A673 (cell line): ENCODE measurements at regions not wholly inside any gene's neighbourhood (a gene's known extent, or its start where the extent isn't known, plus 50 kb on each side); places are given as distances from the start of the nearest gene placed in this dataset.

ENCODE experiments used
- BruUV-seq: library from RNA; stranded (reverse); fragments of 400-500 nt; replicated peaks from 2 replicates; lab custom pipeline; 2021; lab: Mats Ljungman, UMichigan
- CTCF ChIA-PET: fragments of 300-600 bp; sonication (Branson Sonifier 250); formaldehyde crosslinking; loops from one replicate; lab custom pipeline; 2022; ENCODE audit warnings: antibody characterized with exemption; lab: Charles Lee
- POLR2A ChIA-PET: fragments of 300-600 bp; sonication (Branson Sonifier 250); formaldehyde crosslinking; loops from one replicate; lab custom pipeline; 2022; ENCODE audit warnings: antibody characterized with exemption; ENCODE audit not compliant: low non-redundant PET; lab: Charles Lee
- DNase-seq: peaks from one replicate; pipeline ENCODE4 v3.0.0-alpha.2; 2015; ENCODE audit warnings: low spot score
- H3K27ac ChIP-seq: fragments of 200-600 bp; sonication (generic); 2 replicates; pipeline ENCODE4 v1.5.1; 2016; ENCODE audit warnings: mixed run types, low read depth, mild to moderate bottlenecking, mixed read lengths, antibody characterized with exemption, low read length; ENCODE audit not compliant: poor library complexity, severe bottlenecking
- H3K27me3 ChIP-seq: fragments of 200-600 bp; sonication (generic); replicated peaks from 2 replicates; pipeline ENCODE4 v1.6.1; 2017; ENCODE audit warnings: mixed run types, low read depth, mild to moderate bottlenecking, mixed read lengths, antibody characterized with exemption, low read length; ENCODE audit not compliant: insufficient read depth, poor library complexity
- H3K36me3 ChIP-seq: fragments of 200-600 bp; sonication (generic); 2 replicates; pipeline ENCODE4 v1.6.1; 2016; ENCODE audit warnings: mixed run types, mild to moderate bottlenecking, mixed read lengths, antibody characterized with exemption, low read length; ENCODE audit not compliant: insufficient read depth, poor library complexity, severe bottlenecking
- H3K4me1 ChIP-seq: fragments of 200-600 bp; sonication (generic); 2 replicates; pipeline ENCODE4 v1.6.1; 2017; ENCODE audit warnings: mixed run types, mild to moderate bottlenecking, mixed read lengths, antibody characterized with exemption, low read length; ENCODE audit not compliant: insufficient read depth, poor library complexity, severe bottlenecking
- H3K4me3 ChIP-seq: fragments of 200-600 bp; sonication (generic); 2 replicates; pipeline ENCODE4 v1.5.1; 2016; ENCODE audit warnings: low read depth, mixed run types, mild to moderate bottlenecking, mixed read lengths, low read length; ENCODE audit not compliant: poor library complexity, severe bottlenecking
- H3K9me3 ChIP-seq: fragments of 200-600 bp; sonication (generic); 2 replicates; pipeline ENCODE4 v1.6.1; 2016; ENCODE audit warnings: mixed run types, low read depth, mild to moderate bottlenecking, mixed read lengths, antibody characterized with exemption, low read length; ENCODE audit not compliant: poor library complexity, severe bottlenecking
- CTCF ChIP-seq: fragments of 300-800, 200-600 bp; sonication (generic); conservative IDR thresholded peaks from 2 replicates; pipeline ENCODE4 v1.5.1; 2017; ENCODE audit warnings: low read depth, mild to moderate bottlenecking, antibody characterized with exemption, low read length, moderate library complexity, mixed read lengths
- EZH2 ChIP-seq: fragments of 200-600 bp; sonication (generic); IDR thresholded peaks from 2 replicates; pipeline ENCODE4 v1.6.1; 2017; ENCODE audit warnings: borderline replicate concordance, low read depth, mild to moderate bottlenecking, mixed read lengths, antibody characterized with exemption, low read length; ENCODE audit not compliant: poor library complexity, severe bottlenecking
- intact Hi-C: fragments of 100-400 bp; cut with micrococcal nuclease; formaldehyde crosslinking; loops from one replicate; pipeline ENCODE4 v1.10.0; 2022; ENCODE audit not compliant: unreplicated experiment

- intact Hi-C loops = no loop called here
- DNase-seq = no peak
- no peaks in the 10 kb centered on the region for H3K9me3 ChIP-seq
- no peak overlapping the region for H3K27ac ChIP-seq
- CTCF ChIA-PET = no interaction called here
- TF ChIP-seq CTCF (no peak), EZH2 (no peak)
- H3K36me3 ChIP-seq = no peaks in the 10 kb centered on the region
- POLR2A ChIA-PET = no interaction called here
- no TSS peak for BruUV-seq
- no peak overlapping the region for H3K4me3 ChIP-seq
- H3K27me3 ChIP-seq = no peaks in the 10 kb centered on the region
- no peaks in the 10 kb centered on the region for H3K4me1 ChIP-seq
Observed at GRCh38 chr2:153179808-153180207, 298.8 kb downstream of the RPRM start.

DNA sequence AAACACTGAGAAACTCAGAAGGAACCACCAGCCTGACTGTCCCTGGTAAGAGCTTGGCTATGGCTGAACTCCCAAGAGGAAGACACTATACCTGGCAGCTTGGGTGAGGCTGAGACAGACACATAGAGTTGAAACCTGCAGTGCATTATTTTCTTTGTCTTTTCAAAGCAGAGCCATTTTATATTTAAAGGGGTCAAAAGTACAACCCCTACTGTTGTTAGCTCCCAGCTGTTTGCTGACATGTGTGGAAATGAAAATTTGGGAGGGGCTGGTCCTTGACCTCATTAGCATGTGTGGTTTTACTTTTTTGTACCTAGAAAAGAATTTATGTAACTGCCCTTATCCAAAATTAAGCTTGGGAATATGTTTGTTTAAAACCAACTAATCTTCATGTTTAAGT lies 309.0 kb downstream of the RPRM start:
- Histone ChIP-seq H3K27ac (no peak overlapping the region), H3K4me3 (no peak overlapping the region), H3K27me3 (no peaks in the 10 kb centered on the region), H3K4me1 (no peaks in the 10 kb centered on the region), H3K9me3 (no peaks in the 10 kb centered on the region), H3K36me3 (no peaks in the 10 kb centered on the region)
- intact Hi-C loops = no loop called here
- no peak for DNase-seq
- BruUV-seq = no TSS peak
- CTCF ChIA-PET = no interaction called here
- POLR2A ChIA-PET = no interaction called here
- TF ChIP-seq CTCF (no peak), EZH2 (no peak)

- no peaks in the 10 kb centered on the region for H3K4me1 ChIP-seq
- CTCF ChIA-PET = no interaction called here
- BruUV-seq = no TSS peak
Observed at GRCh38 chr2:153165021-153165420, 313.5 kb downstream of the RPRM start.

More at GRCh38 chr2:153165021-153165420, 313.5 kb downstream of the RPRM start:
- TF ChIP-seq EZH2 = no peak
- TF ChIP-seq CTCF = no peak
- Histone ChIP-seq H3K36me3 (no peaks in the 10 kb centered on the region), H3K27ac (no peak overlapping the region), H3K4me3 (no peak overlapping the region), H3K9me3 (no peaks in the 10 kb centered on the region), H3K27me3 (no peaks in the 10 kb centered on the region)
- no peak for DNase-seq
- intact Hi-C loops = no loop called here
- POLR2A ChIA-PET = no interaction called here
